Karpas-422 (cell line): ENCODE measurements at regions not wholly inside any gene's neighbourhood (a gene's known extent, or its start where the extent isn't known, plus 50 kb on each side); places are given as distances from the start of the nearest gene placed in this dataset.

Source experiments
- DNase-seq: peaks from one replicate; pipeline ENCODE4 v3.0.0-alpha.2; 2015
- H2AFZ ChIP-seq: fragments of 200-600 bp; sonication (generic); 2 replicates; pipeline ENCODE4 v1.6.1; 2014; ENCODE audit warnings: antibody characterized with exemption, low read length, mixed read lengths
- H3K27ac ChIP-seq: fragments of 200-600 bp; sonication (generic); 2 replicates; pipeline ENCODE4 v1.5.1; 2014; ENCODE audit warnings: mild to moderate bottlenecking, low read length, moderate library complexity
- H3K27me3 ChIP-seq: fragments of 200-600 bp; sonication (generic); 2 replicates; pipeline ENCODE4 v1.6.1; 2014; ENCODE audit warnings: low read length, mixed read lengths
- H3K36me3 ChIP-seq: fragments of 200-600 bp; sonication (generic); 2 replicates; pipeline ENCODE4 v1.6.1; 2014; ENCODE audit warnings: low read length, mixed read lengths; ENCODE audit not compliant: insufficient read depth
- H3K4me1 ChIP-seq: fragments of 200-600 bp; sonication (generic); 2 replicates; pipeline ENCODE4 v1.6.1; 2014; ENCODE audit warnings: mild to moderate bottlenecking, low read length, mixed read lengths
- H3K4me2 ChIP-seq: fragments of 200-600 bp; sonication (generic); 2 replicates; pipeline ENCODE4 v1.6.1; 2014; ENCODE audit warnings: low read length, low read depth, mild to moderate bottlenecking; ENCODE audit not compliant: poor library complexity, severe bottlenecking
- H3K4me3 ChIP-seq: fragments of 200-600 bp; sonication (generic); 2 replicates; pipeline ENCODE4 v1.5.1; 2014; ENCODE audit warnings: mild to moderate bottlenecking, antibody characterized with exemption, low read length, mixed read lengths
- H3K79me2 ChIP-seq: fragments of 200-600 bp; sonication (generic); 2 replicates; pipeline ENCODE4 v1.6.1; 2014; ENCODE audit warnings: mild to moderate bottlenecking, low read length, mixed read lengths
- H3K9ac ChIP-seq: fragments of 200-600 bp; sonication (generic); 2 replicates; pipeline ENCODE4 v1.6.0; 2014; ENCODE audit warnings: low read length
- H3K9me2 ChIP-seq: fragments of 200-600 bp; sonication (generic), shearing (Covaris generic); replicated peaks from 2 replicates; pipeline ENCODE4 v1.6.0; 2014; ENCODE audit warnings: mild to moderate bottlenecking, low read length, moderate library complexity; ENCODE audit not compliant: insufficient read depth
- H3K9me3 ChIP-seq: fragments of 300-700, 200-600 bp; sonication (generic); 2 replicates; pipeline ENCODE4 v1.6.1; 2014; ENCODE audit warnings: low read length, mixed read lengths
- H4K20me1 ChIP-seq: fragments of 200-600 bp; sonication (generic); 2 replicates; pipeline ENCODE4 v1.6.1; 2014; ENCODE audit warnings: mild to moderate bottlenecking, antibody characterized with exemption, low read length, low read depth; ENCODE audit not compliant: insufficient read depth

DNA sequence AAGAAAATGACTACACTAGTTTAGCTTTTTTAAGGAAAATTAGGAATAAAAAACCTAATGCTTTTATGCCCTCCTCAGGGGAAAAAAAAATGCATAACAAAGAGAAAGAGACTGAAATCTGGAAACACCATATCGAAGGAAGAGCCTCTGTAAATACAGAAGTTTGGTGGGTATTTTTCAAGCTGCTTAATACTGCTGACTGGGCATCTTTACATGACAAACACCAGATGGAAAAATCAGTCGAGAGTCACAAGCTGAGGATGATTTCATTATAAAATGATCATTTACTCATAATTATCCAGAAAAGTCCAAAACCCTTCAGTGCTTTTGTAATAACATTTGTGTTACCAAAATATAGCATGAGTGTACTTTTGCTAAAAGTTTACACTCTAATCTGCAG, 1600.7 kb upstream of the ACVR2A start:
- H3K27ac ChIP-seq, result no peak overlapping the region
- no peak overlapping the region for H3K9ac ChIP-seq
- no peaks in the 10 kb centered on the region for H3K9me2 ChIP-seq
- H3K27me3 ChIP-seq, result no peaks in the 10 kb centered on the region
- no peaks in the 10 kb centered on the region for H3K36me3 ChIP-seq
- H3K4me1 ChIP-seq, result no peaks in the 10 kb centered on the region
- no peaks in the 10 kb centered on the region for H4K20me1 ChIP-seq
- H3K4me2 ChIP-seq, result no peak overlapping the region
- H3K79me2 ChIP-seq, result no peaks in the 10 kb centered on the region
- DNase-seq, result no peak
- no peaks in the 10 kb centered on the region for H3K9me3 ChIP-seq
- no peak overlapping the region for H2AFZ ChIP-seq
- H3K4me3 ChIP-seq, result no peak overlapping the region

DNA sequence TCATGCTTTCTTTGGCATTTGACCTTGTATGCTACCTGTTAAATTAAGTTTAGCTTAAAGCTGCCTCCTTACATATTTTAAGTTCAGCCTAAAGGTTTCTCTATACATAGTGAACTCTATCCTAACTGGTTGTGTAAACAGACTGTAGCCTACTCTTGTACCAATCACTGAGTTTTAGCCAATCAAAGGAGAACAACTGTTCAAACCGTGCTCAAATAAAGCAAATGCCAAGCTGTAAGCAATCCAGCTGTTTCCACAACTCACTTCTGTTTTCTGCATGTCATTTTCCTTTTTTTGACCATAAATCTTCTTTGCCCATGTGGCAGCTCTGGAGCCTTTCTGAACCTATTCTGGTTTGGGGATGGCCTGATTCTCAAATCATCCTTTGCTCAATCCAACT, 1603.8 kb upstream of the ACVR2A start:
- Histone ChIP-seq H3K9ac (no peak overlapping the region), H3K4me2 (no peak overlapping the region), H3K4me1 (no peaks in the 10 kb centered on the region), H3K9me2 (no peaks in the 10 kb centered on the region), H3K79me2 (no peaks in the 10 kb centered on the region), H3K36me3 (no peaks in the 10 kb centered on the region), H3K27ac (no peak overlapping the region), H3K9me3 (no peaks in the 10 kb centered on the region), H3K27me3 (no peaks in the 10 kb centered on the region), H2AFZ (no peak overlapping the region), H4K20me1 (no peaks in the 10 kb centered on the region), H3K4me3 (no peak overlapping the region)
- no peak for DNase-seq

DNA sequence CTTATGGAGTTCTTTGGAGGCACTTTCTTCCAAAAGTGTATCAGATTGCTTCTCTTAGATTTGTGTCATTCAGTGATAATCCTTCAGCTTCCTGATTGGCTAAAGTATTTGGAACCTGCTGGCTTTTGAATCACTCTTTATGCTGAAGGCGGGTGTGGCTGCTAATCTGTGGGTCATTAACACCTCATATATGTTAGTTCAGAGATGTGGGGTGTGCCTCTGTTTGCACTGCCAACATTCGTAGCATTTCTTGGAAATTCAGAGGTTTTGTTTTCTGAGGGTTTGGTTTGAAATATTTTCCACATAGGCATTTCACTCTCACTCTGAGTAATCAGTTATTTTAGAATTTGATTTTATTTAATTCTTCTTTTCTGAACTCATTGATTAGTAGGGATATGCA, 1604.4 kb upstream of the ACVR2A start:
- no peak overlapping the region for H3K27ac ChIP-seq
- H3K4me2 ChIP-seq, result no peak overlapping the region
- no peaks in the 10 kb centered on the region for H3K9me2 ChIP-seq
- H3K9me3 ChIP-seq, result no peaks in the 10 kb centered on the region
- H3K4me1 ChIP-seq, result no peaks in the 10 kb centered on the region
- no peaks in the 10 kb centered on the region for H3K79me2 ChIP-seq
- no peaks in the 10 kb centered on the region for H4K20me1 ChIP-seq
- H2AFZ ChIP-seq, result no peak overlapping the region
- H3K9ac ChIP-seq, result no peak overlapping the region
- no peaks in the 10 kb centered on the region for H3K27me3 ChIP-seq
- no peak overlapping the region for H3K4me3 ChIP-seq
- DNase-seq, result no peak
- no peaks in the 10 kb centered on the region for H3K36me3 ChIP-seq

DNA sequence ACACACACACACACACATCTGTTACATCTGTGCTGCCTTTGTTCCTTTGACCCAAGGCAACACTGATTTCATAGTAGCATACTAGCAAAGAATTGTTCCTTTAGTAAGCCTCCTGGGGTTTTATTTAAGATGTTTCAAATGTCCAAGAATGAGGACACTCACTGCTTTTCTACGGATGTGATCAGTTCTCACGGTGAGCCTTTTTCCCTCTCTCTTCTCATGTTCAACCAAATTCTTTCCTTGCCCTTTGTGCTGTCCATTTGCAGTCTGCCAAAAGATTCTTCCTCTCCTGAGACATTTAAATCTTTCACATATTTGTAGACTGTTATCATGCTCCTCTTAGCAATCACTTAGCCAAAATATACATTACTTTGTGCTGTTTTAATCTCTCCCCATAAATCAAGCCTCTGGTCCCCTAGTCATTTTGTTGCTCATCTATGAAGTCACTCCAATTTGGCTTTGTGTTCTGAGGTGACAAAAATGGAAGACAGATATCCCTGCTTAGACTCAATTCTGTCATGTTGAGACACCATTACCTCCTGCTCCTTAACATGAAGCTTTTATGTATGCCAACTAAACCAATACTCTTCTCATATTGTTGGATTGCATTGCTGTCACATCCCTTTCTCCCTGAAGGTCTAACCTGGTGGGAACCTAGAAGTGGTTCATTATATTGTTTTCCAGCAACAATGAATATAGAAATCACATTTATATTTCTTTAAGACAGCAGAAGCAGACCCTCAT, 1605.3 kb upstream of the ACVR2A start:
- Histone ChIP-seq H3K4me1 (no peaks in the 10 kb centered on the region), H4K20me1 (no peaks in the 10 kb centered on the region), H3K36me3 (no peaks in the 10 kb centered on the region), H3K27me3 (no peaks in the 10 kb centered on the region), H3K9me2 (no peaks in the 10 kb centered on the region), H3K27ac (no peak overlapping the region), H3K4me3 (no peak overlapping the region), H3K9ac (no peak overlapping the region), H3K9me3 (no peaks in the 10 kb centered on the region), H2AFZ (no peak overlapping the region), H3K4me2 (no peak overlapping the region), H3K79me2 (no peaks in the 10 kb centered on the region)
- DNase-seq, result no peak

DNA sequence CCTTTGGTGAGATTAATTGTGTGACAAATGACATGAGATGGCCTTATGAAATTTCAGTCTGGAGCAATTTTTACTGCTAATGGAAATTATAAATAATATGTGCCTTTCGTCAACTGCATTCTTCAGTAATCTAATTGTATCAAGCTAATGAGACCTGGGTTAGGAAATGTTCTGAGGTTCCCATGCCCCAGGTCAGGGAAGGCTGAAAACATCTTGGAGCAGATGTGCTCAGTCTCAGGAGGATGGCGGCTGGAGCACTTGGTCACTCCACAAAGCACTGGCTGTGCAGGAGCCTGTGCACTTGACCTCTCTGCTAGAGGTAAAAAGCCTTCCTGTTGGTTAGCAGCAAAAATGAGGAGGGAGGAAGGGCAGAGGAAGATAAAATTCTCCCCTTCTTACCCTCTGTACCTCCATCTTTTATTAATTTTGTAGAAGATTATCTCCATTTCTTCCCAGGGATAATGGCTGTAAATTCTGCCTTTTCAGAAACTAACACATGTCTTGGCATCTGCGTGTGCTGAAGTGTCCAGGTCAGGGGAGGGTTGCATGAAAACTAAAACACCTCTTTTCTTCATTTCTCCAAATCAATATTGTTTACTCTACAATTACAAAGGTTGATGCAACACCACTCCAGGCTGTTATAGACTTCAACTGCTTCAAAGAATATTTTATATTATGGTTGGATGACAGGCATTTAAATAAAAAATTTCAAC, 1606.4 kb upstream of the ACVR2A start:
- no peaks in the 10 kb centered on the region for H3K27me3 ChIP-seq
- no peak overlapping the region for H3K4me3 ChIP-seq

DNA sequence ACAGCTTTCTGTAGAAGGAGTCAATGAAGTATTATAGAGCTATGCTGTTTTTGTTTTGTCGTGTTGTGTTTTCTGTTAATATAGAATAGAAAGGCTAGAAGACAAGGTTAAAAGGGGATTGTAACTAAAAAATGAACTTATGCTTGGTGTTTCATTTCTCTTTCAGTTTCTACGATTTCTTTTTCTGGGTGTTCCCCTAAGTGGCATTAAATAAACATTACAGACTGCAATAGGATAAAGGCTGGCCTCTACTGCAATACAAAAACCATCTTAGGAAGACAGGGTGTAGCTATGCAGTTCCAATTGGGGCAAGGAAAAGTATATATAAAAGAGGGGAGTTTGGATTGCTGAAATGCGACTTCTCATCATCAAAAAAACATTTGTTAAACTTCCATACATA, 1609.7 kb upstream of the ACVR2A start:
- Histone ChIP-seq H4K20me1 (no peaks in the 10 kb centered on the region), H3K9me3 (no peaks in the 10 kb centered on the region), H2AFZ (no peak overlapping the region), H3K27ac (no peak overlapping the region), H3K4me2 (no peak overlapping the region), H3K9ac (no peak overlapping the region), H3K4me3 (no peak overlapping the region), H3K27me3 (no peaks in the 10 kb centered on the region), H3K4me1 (no peaks in the 10 kb centered on the region), H3K36me3 (no peaks in the 10 kb centered on the region), H3K9me2 (no peaks in the 10 kb centered on the region), H3K79me2 (no peaks in the 10 kb centered on the region)
- no peak for DNase-seq

More for the DNA sequence above, 1606.4 kb upstream of the ACVR2A start:
- Histone ChIP-seq H3K9ac (no peak overlapping the region), H3K79me2 (no peaks in the 10 kb centered on the region), H3K9me3 (no peaks in the 10 kb centered on the region), H3K4me1 (no peaks in the 10 kb centered on the region), H4K20me1 (no peaks in the 10 kb centered on the region), H2AFZ (no peak overlapping the region), H3K36me3 (no peaks in the 10 kb centered on the region), H3K9me2 (no peaks in the 10 kb centered on the region), H3K27ac (no peak overlapping the region), H3K4me2 (no peak overlapping the region)
- no peak for DNase-seq

DNA sequence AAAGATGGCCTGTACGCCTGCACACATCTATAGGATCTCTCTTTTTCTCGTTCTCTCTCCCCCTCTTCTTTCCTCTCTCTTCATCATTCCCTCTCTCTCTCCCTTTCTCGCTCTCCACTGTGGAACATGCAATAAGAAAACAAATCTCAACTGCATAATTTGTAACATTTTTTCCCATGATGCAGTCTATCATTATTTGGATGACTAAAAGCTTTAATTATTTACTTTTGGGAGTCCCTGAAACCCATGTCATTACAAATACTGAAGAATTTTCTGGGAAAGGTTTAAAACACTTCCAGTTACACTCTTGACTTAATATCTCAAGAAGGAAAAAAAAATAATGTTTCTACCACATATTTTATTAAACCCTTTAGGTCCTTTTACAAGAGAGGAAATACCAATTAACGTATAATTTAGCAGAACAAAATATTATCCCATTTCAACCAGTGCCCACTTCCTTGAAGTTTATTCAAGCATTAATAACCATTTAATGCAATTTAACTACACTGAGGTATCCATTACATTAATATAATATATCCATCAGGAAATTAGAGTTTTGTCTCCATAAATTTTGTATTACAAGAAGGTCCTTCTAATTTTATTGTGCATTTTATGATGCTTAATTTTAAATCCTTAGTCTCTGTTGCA, 1615.2 kb upstream of the ACVR2A start:
- Histone ChIP-seq H3K9me3 (no peaks in the 10 kb centered on the region), H4K20me1 (no peaks in the 10 kb centered on the region), H3K36me3 (no peaks in the 10 kb centered on the region), H3K79me2 (no peaks in the 10 kb centered on the region), H3K4me1 (no peaks in the 10 kb centered on the region), H3K27ac (no peak overlapping the region), H2AFZ (no peak overlapping the region), H3K9ac (no peak overlapping the region), H3K9me2 (no peaks in the 10 kb centered on the region), H3K4me3 (no peak overlapping the region), H3K27me3 (no peaks in the 10 kb centered on the region), H3K4me2 (no peak overlapping the region)
- no peak for DNase-seq

DNA sequence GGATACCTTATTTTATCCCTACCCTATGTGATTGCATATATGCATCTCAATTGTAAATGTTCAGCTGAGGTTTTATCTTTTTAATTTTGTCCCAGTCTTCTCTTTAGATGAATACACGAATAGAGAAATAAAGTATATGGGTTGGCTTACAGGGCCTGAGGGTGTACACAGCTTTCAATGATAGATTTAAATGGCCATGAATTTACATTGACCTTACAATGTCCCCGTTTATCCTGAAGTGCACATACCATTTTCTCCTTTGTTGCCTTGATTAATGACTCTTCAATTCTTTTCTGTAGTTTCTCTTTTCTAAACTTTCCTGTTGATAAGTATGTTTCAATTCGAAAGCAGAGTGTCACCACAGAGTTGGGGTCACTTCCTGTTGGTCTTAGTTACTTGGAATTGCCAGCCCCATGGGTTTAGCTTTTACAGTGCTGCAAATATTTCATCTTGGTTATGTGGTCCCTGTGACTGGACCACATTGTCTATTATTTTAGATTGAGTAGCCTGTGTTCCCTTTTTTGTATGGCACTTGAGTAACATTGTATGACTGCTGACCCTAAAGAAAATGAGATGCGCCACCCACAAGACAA, 1616.3 kb upstream of the ACVR2A start:
- Histone ChIP-seq H3K36me3 (no peaks in the 10 kb centered on the region), H3K27ac (no peak overlapping the region)
- no peak for DNase-seq

More for the DNA sequence above, 1616.3 kb upstream of the ACVR2A start:
- no peaks in the 10 kb centered on the region for H3K27me3 ChIP-seq
- H4K20me1 ChIP-seq, result no peaks in the 10 kb centered on the region
- H3K9ac ChIP-seq, result no peak overlapping the region
- H3K4me1 ChIP-seq, result no peaks in the 10 kb centered on the region
- no peaks in the 10 kb centered on the region for H3K79me2 ChIP-seq
- no peaks in the 10 kb centered on the region for H3K9me3 ChIP-seq
- no peaks in the 10 kb centered on the region for H3K9me2 ChIP-seq
- no peak overlapping the region for H3K4me3 ChIP-seq
- H3K4me2 ChIP-seq, result no peak overlapping the region
- H2AFZ ChIP-seq, result no peak overlapping the region
